T1000 (cell line): ENCODE measurements at regions not wholly inside any gene's neighbourhood (a gene's known extent, or its start where the extent isn't known, plus 50 kb on each side); places are given as distances from the start of the nearest gene placed in this dataset.
A peak's percentile ranks its signal among the peaks of the same experiment; 100 is the strongest.
"Not testable (repeated sequence)": the region's sequence is repeated elsewhere in the genome, so short reads cannot be mapped to it uniquely, and the experiment has no call there.

Source experiments
- DNase-seq: peaks from one replicate; lab custom pipeline; 2025; ENCODE audit warnings: mixed read lengths; lab: John Stamatoyannopoulos, UW

DNA sequence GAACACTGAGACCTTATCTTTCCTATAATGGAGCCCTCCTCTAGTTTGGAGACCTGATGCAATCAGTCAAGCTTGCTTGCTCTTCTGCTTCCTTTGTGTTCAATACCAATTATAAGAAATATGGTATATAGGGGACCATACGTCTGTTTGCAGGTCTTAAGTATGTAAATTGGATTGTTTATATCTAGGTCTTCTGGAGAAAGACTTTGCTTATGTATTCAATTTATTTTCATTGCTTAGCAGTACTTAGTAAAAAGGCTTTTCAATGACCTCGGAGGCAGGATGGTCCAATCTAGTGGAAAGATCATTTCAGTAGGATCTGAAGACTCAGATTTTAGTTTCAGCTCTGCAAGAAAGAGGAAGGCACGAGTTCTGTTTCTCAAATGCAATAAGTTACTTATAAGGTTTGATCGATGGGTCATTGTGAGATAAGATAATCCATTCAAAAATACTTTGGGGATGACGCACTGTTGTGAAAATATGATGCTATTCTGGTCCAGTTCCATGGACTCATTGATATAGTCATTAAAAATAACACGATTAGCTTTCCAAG lies 571.6 kb downstream of the SH2D4B start:
- DNase-seq: no peak

DNA sequence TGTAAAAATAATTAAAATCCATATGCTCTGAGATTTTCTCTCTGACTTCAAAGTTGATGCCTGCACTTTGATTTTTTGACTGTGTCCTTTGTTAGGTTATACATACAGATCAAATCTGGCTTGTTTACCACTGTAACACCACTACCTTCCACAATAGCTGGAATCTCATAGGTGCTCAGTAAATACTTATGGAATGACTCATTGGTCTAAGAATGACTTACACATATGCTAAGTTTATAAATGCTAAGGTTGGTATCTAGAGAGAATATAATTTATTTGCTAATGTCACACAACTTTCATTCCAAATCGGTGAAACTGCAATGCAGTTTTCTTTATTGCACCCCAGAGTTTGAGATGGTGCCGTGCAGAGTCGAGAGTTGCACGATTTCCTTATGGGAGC lies 578.5 kb downstream of the SH2D4B start:
- DNase-seq: peak; percentile 37

DNA sequence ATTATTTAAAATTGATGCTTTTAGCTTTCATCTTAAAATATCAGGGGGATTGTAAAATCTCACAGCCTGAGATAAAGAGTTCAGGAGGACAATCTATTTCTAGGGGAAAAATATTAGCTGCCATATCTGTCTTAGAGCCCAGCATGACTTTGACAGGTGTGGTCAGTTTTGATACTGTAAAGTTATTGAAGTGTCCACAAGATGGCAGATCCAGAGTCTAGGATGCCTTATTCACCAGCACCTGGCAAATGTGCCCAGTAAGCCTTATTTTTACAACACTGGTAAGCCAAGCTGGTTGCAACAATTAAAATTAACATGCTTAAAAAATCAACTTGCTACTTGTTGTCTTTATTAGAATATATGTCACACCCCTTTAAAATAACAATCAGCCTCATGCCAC lies 579.3 kb downstream of the SH2D4B start:
- DNase-seq: no peak

- no peak for DNase-seq
Observed at GRCh38 chr10:81127931-81128330, 590.2 kb downstream of the SH2D4B start.

- no peak for DNase-seq
Observed at GRCh38 chr10:81130014-81130413, 592.3 kb downstream of the SH2D4B start.

DNA sequence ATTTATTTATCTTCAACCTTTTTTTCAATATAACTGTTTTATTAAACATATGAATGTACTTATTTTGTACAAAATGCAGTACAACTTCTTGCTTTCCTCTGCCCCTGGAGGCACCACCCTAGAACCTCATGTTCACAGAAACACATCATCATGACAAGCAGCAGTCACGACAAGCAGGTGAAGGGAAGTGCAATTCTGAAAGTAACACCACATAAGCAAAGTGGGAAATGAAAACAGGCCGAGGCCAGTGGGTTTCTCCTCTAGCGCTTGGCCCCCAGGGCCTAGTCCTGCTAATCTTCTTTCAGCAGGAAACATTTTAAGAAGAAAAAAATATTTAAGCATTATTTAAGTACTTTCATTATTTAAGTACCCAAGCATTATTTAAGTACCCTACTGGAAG lies 598.1 kb downstream of the SH2D4B start:
- DNase-seq: no peak

- no peak for DNase-seq
Observed at GRCh38 chr10:81136261-81136660, 598.6 kb downstream of the SH2D4B start.

DNA sequence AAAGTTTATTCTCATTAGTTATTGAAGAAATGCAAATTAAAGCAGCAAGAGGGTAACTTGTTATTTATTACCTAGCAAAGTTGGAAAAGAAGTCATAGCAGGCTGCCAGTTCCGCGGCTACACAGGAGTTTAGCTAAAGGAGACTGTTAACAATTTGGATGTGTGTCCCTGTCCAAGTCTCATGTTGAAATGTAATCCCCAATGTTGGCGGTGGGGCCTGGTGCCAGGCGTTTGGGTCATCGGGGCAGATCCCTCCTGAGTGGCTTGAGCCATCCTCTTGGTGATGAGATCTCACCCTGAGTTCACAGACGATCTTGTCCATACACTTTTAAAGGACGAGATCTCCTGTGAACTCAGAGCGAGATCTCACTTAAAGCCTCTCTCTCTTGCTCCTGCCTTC lies 608.3 kb downstream of the SH2D4B start:
- no peak for DNase-seq

- DNase-seq: no peak
Observed at GRCh38 chr10:81146436-81146835, 608.7 kb downstream of the SH2D4B start.

GRCh38 chr10:81152656-81153055 lies 615.0 kb downstream of the SH2D4B start:
- no peak for DNase-seq

DNA sequence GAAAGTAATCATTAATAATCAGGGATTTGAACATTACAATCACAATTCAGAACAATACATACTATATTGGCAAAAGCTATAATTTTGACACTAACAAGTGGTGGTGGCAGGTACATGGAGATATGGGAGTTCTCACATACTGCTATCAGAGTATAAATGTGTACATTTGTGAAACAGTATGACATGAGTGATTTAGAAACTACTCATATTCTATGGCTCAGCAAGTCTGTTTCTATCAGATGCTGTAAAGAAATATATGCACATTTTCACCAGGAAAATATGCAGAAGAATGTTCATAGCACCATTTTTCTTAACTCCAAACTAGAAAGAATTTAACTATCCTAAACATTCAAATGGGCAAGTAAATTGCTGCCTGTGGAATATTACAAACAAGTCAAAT lies 620.0 kb downstream of the SH2D4B start:
- DNase-seq: no peak

DNA sequence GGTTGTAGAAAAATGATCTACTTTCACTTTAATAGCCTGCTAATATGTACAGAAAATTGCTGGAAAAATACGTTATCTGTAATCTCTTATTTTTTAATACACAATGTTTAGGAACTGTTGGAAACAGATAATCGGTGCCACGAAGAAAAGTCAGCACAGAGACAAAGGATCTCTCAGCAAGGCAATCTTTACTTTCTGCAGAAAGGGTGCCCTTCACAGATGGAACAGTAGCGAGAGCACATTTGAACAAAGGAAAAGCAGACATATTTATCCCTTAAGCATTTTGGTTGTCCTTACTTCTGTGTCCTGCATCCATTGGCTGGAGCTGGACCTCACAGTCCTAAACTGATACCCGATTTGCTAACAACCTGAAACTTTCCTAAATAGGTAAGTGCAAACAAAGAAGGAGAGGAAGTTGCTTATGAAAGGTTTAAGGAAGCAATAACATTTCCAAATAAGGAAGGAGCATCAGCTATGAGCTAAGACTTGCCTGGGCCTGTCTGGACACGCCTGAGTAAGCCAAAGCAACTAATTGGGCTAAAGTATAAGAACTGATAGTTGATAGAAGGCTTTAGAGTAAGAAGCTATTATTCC lies 640.0 kb downstream of the SH2D4B start:
- no peak for DNase-seq

DNA sequence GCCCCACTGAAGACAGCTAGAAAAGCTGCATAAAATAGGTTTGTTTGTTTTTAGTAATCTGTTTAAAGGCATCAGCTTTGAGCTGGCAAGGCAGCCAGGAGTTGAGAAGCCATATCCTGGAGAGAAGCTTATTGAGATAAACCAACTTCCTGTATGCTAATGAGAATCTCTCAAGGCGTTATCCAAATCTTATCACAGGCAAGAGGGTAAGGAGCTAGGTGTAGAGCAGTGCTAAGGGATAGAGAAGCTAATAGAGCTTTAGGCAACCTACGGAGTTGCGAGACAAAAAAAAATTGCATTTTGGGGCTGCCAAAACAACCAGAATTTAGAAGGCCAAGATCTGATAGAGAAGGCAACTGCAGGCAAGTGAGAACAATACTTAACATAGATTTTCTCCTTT lies 641.6 kb downstream of the SH2D4B start:
- no peak for DNase-seq

GRCh38 chr10:81179805-81180452 lies 642.2 kb downstream of the SH2D4B start:
- peak; percentile 15 for DNase-seq

DNA sequence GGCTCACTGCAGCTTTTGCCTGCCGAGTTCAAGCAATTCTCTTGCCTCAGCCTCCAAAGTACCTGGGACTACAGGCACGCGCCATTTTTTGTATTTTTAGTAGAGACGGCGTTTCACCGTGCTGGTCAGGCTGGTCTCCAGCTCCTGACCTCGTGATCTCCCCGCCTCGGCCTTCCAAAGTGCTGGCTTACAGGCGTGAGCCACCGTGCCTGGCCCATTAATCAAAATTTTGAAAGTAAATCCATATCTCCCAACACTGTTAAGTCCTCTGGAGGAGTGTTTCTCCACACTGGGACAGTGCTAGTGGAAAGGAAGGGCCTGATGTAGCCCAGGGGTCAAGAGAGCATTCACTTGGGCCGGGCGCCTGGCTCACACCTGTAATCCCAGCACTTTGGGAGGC lies 644.6 kb downstream of the SH2D4B start:
- no peak for DNase-seq

- DNase-seq: no peak
Observed at GRCh38 chr10:81192221-81192788, 654.6 kb downstream of the SH2D4B start.

DNA sequence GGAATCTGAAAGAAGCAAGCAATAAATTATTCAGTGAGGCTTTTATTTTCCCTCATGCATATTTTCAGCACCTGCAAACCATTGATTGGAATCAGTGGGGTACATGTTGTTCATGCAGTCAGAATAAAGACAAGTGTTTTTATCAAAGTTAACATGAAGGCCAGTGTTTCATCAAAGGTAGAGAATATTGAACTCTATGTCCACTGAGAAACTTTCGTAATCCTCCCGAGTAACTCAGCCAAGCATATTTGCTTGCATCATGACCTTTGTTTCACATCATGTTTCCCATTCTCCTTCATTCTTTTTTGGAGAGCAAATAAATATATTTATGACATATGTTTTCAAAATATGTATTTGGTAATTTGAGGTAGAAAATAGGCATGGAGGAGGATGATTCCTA lies 663.1 kb downstream of the SH2D4B start:
- no peak for DNase-seq

DNA sequence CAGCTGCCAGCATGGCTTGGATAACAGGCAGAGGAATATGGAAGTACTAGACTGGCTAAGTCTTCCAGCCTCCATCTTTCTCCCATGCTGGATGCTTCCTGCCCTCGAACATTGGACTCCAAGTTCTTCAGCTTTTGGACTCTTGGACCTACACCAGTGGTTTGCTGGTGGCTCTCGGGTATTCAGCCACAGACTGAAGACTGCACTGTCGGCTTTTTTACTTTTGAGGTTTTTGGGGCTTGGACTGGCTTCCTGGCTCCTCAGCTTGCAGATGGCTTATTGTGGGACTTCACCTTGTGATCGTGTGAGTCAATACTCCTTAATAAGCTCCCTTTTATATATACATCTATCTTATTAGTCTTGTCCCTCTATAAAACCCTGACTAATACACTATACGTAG lies 667.6 kb upstream of the NRG3 start:
- DNase-seq: not testable (repeated sequence)

DNA sequence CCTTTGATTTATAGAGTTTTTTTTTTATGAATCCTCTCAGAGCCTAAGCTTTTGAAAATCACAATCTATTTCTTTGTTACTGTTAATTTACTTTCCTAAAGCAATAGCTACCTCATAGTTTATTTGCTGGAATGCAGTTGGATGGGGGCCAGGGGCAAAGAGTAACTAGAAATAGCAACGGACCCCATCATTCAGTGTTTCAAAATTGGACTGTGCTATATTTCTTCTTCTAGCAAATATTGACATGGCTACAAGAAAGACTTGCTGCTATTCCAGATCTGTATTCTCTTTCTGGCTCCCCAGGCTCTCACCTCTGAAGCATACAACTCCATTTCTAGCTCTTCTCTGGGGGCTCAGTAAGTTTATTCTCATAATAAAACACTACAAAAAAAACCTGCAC lies 661.6 kb upstream of the NRG3 start:
- no peak for DNase-seq

DNA sequence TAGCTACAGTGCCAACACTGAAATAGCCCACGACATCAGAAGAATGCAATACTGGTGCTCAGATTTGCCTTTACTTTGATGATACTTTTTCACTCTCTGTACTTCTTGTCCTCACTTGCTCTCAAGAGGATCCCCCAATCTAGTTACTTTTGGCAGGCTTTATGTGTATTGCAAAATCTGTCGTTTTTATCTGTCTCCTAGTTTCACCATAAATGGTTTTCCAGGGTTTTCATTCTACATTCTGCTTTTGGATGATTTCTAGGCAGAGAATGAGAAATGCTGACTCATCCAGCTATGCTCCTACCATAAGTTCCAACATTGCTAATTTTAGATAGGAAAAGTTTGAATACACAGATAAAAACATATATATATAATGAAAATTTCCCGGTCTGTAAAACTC lies 659.5 kb upstream of the NRG3 start:
- no peak for DNase-seq

- DNase-seq: no peak
Observed at GRCh38 chr10:81216949-81217348, 658.0 kb upstream of the NRG3 start.

- DNase-seq: no peak
Observed at GRCh38 chr10:81218307-81218706, 656.7 kb upstream of the NRG3 start.

- DNase-seq: no peak
Observed at GRCh38 chr10:81219758-81220157, 655.2 kb upstream of the NRG3 start.

DNA sequence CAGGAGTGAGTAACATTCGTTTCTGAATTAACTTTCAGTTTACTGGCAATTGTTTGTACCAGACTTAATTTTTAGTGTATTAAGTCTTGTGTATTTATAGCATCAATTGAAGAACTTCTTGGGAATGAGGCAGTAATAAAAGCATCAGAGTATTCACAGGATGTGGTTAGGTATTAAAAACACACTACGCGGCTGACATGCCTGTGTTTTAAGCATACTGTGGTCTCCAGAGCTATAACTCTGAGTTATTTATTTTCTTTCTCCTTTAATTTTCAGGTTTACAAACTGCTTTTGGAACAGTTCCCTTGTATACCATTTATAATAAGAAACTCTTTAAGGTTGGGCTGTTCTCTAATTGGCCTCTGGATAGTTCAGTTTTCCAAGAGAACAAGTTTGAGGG lies 626.1 kb upstream of the NRG3 start:
- DNase-seq: no peak
